Liver (tissue), 8 donors: ENCODE measurements at regions not wholly inside any gene's neighbourhood (a gene's known extent, or its start where the extent isn't known, plus 50 kb on each side); places are given as distances from the start of the nearest gene placed in this dataset.

Experiments
- DNase-seq: peaks from one replicate; pipeline ENCODE4 v3.0.0-alpha.2; 2017; ENCODE audit warnings: low spot score
- H3K27ac ChIP-seq, 2 donors: one replicate each; pipeline ENCODE4 v1.7.0; 2013; ENCODE audit warnings: inconsistent platforms in 2 of 2, low read length in 2 of 2, control low read depth in 1 of 2, low read depth in 1 of 2, mild to moderate bottlenecking in 1 of 2
- H3K27me3 ChIP-seq, 4 donors: one replicate each; pipeline versions ENCODE4 v1.6.1 to v1.7.0; 2013; ENCODE audit warnings: low read length in 3 of 4, inconsistent platforms in 1 of 4, mild to moderate bottlenecking in 1 of 4, moderate library complexity in 1 of 4; ENCODE audit not compliant: control insufficient read depth in 4 of 4, insufficient read depth in 4 of 4
- H3K36me3 ChIP-seq, 4 donors: one replicate each; pipeline versions ENCODE4 v1.6.1 to v1.7.0; 2013; ENCODE audit warnings: low read length in 3 of 4, mild to moderate bottlenecking in 3 of 4, low read depth in 1 of 4, moderate library complexity in 1 of 4; ENCODE audit not compliant: control insufficient read depth in 4 of 4, insufficient read depth in 3 of 4
- H3K4me1 ChIP-seq, 4 donors: one replicate each; pipeline versions ENCODE4 v1.6.1 to v1.7.0; 2013; ENCODE audit warnings: low read length in 3 of 4, mild to moderate bottlenecking in 3 of 4, moderate library complexity in 1 of 4; ENCODE audit not compliant: control insufficient read depth in 4 of 4, insufficient read depth in 4 of 4
- H3K4me3 ChIP-seq, 3 donors: one replicate each; pipeline versions ENCODE4 v1.6.1 to v1.7.0; 2013; ENCODE audit warnings: low read length in 3 of 3, control low read depth in 1 of 3, low read depth in 1 of 3, mild to moderate bottlenecking in 1 of 3
- H3K9ac ChIP-seq, 2 donors: one replicate each; pipeline ENCODE4 v1.7.0; 2013; ENCODE audit warnings: low read length in 2 of 2, mild to moderate bottlenecking in 2 of 2, moderate library complexity in 2 of 2, control low read depth in 1 of 2, low read depth in 1 of 2
- H3K9me3 ChIP-seq, 4 donors: one replicate each; pipeline versions ENCODE4 v1.6.1 to v1.7.0; 2013; ENCODE audit warnings: low read length in 3 of 4; ENCODE audit not compliant: control insufficient read depth in 4 of 4
- EGR1 ChIP-seq, 2 donors: IDR thresholded peaks; 2 replicates each; pipeline ENCODE4 v1.6.1; 2016 to 2018; ENCODE audit warnings: antibody characterized with exemption in 2 of 2, low read depth in 2 of 2
- FOXA2 ChIP-seq: IDR thresholded peaks from 2 replicates; pipeline ENCODE4 v1.6.1; 2016; ENCODE audit warnings: antibody characterized with exemption
- GABPA ChIP-seq, 2 donors: IDR thresholded peaks in 1 of 2; conservative IDR thresholded peaks in 1 of 2; 2 replicates each; pipeline ENCODE4 v1.6.1; 2016; ENCODE audit warnings: antibody characterized with exemption in 2 of 2, mild to moderate bottlenecking in 1 of 2, moderate library complexity in 1 of 2
- HNF4G ChIP-seq: IDR thresholded peaks from 2 replicates; pipeline ENCODE4 v1.6.1; 2016; ENCODE audit warnings: antibody characterized with exemption
- JUND ChIP-seq, 2 donors: IDR thresholded peaks; 2 replicates each; pipeline ENCODE4 v1.6.1; 2016; ENCODE audit warnings: antibody characterized with exemption in 2 of 2
- NR2F2 ChIP-seq: IDR thresholded peaks from 2 replicates; pipeline ENCODE4 v1.6.1; 2016; ENCODE audit warnings: antibody characterized with exemption
- RAD21 ChIP-seq, 2 donors: IDR thresholded peaks; 2 replicates each; pipeline ENCODE4 v1.6.1; 2016; ENCODE audit warnings: antibody characterized with exemption in 2 of 2, mild to moderate bottlenecking in 2 of 2
- REST ChIP-seq: IDR thresholded peaks from 2 replicates; pipeline ENCODE4 v1.6.1; 2016; ENCODE audit warnings: antibody characterized with exemption, mild to moderate bottlenecking
- RXRA ChIP-seq, 2 donors: IDR thresholded peaks; 2 replicates each; pipeline ENCODE4 v1.6.1; 2017 to 2018; ENCODE audit warnings: antibody characterized with exemption in 2 of 2, mild to moderate bottlenecking in 1 of 2
- SP1 ChIP-seq: IDR thresholded peaks from 2 replicates; pipeline ENCODE4 v1.6.1; 2018; ENCODE audit warnings: antibody characterized with exemption, mild to moderate bottlenecking
- TAF1 ChIP-seq: conservative IDR thresholded peaks from 2 replicates; pipeline ENCODE4 v1.6.1; 2016; ENCODE audit warnings: antibody characterized with exemption, mild to moderate bottlenecking
- YY1 ChIP-seq: IDR thresholded peaks from 2 replicates; pipeline ENCODE4 v1.6.1; 2016; ENCODE audit warnings: antibody characterized with exemption, mild to moderate bottlenecking
- WGBS: extraction: QIAGEN DNeasy Blood & Tissue Kit; methylation state at CpG from one replicate; pipeline ENCODE4 v1.1.7; 2013; 5-methylcytosine and 5-hydroxymethylcytosine counted together
- TF ChIP-seq, protein P1 (sequence below): IDR thresholded peaks from 2 replicates; pipeline ENCODE4 v1.6.1; 2016; ENCODE audit warnings: antibody characterized with exemption
- TF ChIP-seq, protein P2 (sequence below): IDR thresholded peaks from 2 replicates; pipeline ENCODE4 v1.6.1; 2016; ENCODE audit warnings: antibody characterized with exemption
- TF ChIP-seq, protein P3 (sequence below): fragments of 150-350 bp; IDR thresholded peaks from 2 replicates; pipeline ENCODE4 v1.5.1; 2017; ENCODE audit warnings: improper control_type of control experiment, low read depth, low read length; ENCODE audit not compliant: missing input control
- donor health status: healthy.
- donor health status: healthy.
- donor health status: healthy.
- donor health status: healthy.
- donor health status: healthy.

DNA sequence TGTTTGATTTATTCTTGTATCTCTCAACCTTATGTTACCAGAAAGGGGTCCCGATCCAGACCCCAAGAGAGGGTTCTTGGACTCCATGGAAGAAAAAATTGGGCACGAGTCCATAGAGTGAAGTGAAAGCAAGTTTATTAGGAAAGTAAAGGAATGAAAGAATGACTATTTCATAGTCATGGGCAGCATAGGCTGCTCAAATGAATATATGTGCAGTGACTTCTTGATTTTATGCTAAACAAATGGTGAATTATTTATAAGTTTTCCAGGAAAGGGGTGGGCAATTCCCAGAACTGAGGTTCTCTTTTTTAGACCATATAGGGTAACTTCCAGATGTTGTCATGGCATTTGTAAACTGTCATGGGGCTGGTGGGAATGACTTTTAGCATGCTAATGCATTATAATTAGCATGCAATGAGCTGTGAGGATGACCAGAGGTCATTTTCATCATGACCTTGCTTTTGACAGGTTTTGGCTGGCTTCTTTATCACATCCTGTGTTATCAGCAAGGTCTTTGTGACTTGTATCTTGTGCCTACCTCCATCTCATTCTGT, 832.4 kb upstream of the CDH2 start:
- DNase-seq = no peak
- Histone ChIP-seq H3K9ac (no peak overlapping the region), H3K27ac (no peak overlapping the region), H3K36me3 (no peaks in the 10 kb centered on the region), H3K4me3 (no peak overlapping the region), H3K27me3 (no peaks in the 10 kb centered on the region), H3K9me3 (no peaks in the 10 kb centered on the region), H3K4me1 (no peaks in the 10 kb centered on the region)
- TF ChIP-seq REST = no peak
- WGBS = 89% methylated on average over 2 of the region's 2 CpGs

DNA sequence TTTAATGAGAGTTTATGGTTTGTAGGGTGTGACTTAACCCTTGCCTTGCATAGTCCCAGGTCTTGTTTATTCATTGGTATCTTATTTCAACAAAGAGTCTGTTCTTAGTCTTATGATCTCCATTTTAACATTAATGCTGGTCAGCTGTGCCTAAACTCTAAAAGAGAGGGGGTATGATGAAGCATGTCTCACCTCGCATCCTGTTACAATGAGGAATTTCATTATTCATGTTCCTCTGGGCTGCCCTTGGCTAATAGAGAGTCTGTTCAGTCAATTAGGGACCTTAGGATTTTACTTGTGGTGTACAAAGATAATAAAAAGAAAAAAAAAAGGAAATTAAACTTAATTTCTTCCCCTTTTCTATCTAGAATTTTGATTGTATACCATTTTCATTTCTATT, 831.9 kb upstream of the CDH2 start:
- Histone ChIP-seq H3K9ac (no peak overlapping the region), H3K27me3 (no peaks in the 10 kb centered on the region), H3K27ac (no peak overlapping the region), H3K9me3 (no peaks in the 10 kb centered on the region), H3K4me1 (no peaks in the 10 kb centered on the region), H3K4me3 (no peak overlapping the region), H3K36me3 (no peaks in the 10 kb centered on the region)
- 94% methylated on average over 1 of the region's 1 CpG for WGBS
- DNase-seq = no peak
- TF ChIP-seq JUND (IDR thresholded peaks at IDR 0.05) (no peak), RAD21 (IDR thresholded peaks at IDR 0.05) (no peak), EGR1 (IDR thresholded peaks at IDR 0.05; ENCODE audit: low read depth in 2 of 2) (no peak), YY1 (no peak), TAF1 (no peak), RXRA (IDR thresholded peaks at IDR 0.05) (no peak), NR2F2 (no peak), GABPA (IDR thresholded peaks at IDR 0.05 in 1 of 2, conservative IDR thresholded peaks at IDR 0.05 in 1 of 2) (no peak), HNF4G (no peak), FOXA2 (no peak), SP1 (no peak)
- TF ChIP-seq, protein P1, sequence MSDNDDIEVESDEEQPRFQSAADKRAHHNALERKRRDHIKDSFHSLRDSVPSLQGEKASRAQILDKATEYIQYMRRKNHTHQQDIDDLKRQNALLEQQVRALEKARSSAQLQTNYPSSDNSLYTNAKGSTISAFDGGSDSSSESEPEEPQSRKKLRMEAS = no peak
- TF ChIP-seq, protein P2, sequence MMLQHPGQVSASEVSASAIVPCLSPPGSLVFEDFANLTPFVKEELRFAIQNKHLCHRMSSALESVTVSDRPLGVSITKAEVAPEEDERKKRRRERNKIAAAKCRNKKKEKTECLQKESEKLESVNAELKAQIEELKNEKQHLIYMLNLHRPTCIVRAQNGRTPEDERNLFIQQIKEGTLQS = no peak
- TF ChIP-seq, protein P3, sequence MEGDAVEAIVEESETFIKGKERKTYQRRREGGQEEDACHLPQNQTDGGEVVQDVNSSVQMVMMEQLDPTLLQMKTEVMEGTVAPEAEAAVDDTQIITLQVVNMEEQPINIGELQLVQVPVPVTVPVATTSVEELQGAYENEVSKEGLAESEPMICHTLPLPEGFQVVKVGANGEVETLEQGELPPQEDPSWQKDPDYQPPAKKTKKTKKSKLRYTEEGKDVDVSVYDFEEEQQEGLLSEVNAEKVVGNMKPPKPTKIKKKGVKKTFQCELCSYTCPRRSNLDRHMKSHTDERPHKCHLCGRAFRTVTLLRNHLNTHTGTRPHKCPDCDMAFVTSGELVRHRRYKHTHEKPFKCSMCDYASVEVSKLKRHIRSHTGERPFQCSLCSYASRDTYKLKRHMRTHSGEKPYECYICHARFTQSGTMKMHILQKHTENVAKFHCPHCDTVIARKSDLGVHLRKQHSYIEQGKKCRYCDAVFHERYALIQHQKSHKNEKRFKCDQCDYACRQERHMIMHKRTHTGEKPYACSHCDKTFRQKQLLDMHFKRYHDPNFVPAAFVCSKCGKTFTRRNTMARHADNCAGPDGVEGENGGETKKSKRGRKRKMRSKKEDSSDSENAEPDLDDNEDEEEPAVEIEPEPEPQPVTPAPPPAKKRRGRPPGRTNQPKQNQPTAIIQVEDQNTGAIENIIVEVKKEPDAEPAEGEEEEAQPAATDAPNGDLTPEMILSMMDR = no peak
